IMR-90 (cell line): ENCODE measurements at regions not wholly inside any gene's neighbourhood (a gene's known extent, or its start where the extent isn't known, plus 50 kb on each side); places are given as distances from the start of the nearest gene placed in this dataset.

Source experiments
- ATAC-seq: fragments of 200-7000 bp; cut with Tn5 transposase; 2 replicates; pipeline ENCODE4 v1.9.1; 2020; ENCODE audit warnings: low read depth, mild to moderate bottlenecking, moderate library complexity
- BruUV-seq: library from RNA; stranded (reverse); fragments of 400-500 nt; replicated peaks from 2 replicates; lab custom pipeline; 2021; lab: Mats Ljungman, UMichigan
- CTCF ChIA-PET: fragments of 300-600 bp; formaldehyde crosslinking; extraction: SDS; loops from one replicate; lab custom pipeline; 2021; ENCODE audit warnings: antibody characterized with exemption; lab: Yijun Ruan, JAX
- POLR2A ChIA-PET: fragments of 300-600 bp; sonication (Branson Sonifier 250); formaldehyde crosslinking; loops from one replicate; lab custom pipeline; 2022; ENCODE audit warnings: antibody characterized with exemption; ENCODE audit not compliant: unreplicated experiment; lab: Charles Lee
- DNase-seq: peaks from one replicate; pipeline ENCODE4 v3.0.0; 2013
- H2AFZ ChIP-seq: replicated peaks from 2 replicates; pipeline ENCODE3; 2013; ENCODE audit warnings: low read length, mild to moderate bottlenecking; ENCODE audit not compliant: poor library complexity
- H2AK5ac ChIP-seq: 2 replicates; pipeline ENCODE4 v1.6.1; 2013; ENCODE audit warnings: low read depth, low read length, inconsistent platforms
- H2AK9ac ChIP-seq: replicated peaks from 2 replicates; pipeline ENCODE3; 2013; ENCODE audit warnings: mild to moderate bottlenecking, low read depth, low read length, moderate library complexity; ENCODE audit not compliant: poor library complexity
- H2BK120ac ChIP-seq: 2 replicates; pipeline ENCODE4 v1.6.1; 2013; ENCODE audit warnings: low read depth, low read length, inconsistent platforms
- H2BK15ac ChIP-seq: 3 replicates; pipeline ENCODE4 v1.6.1; 2013; ENCODE audit warnings: low read depth, low read length, inconsistent platforms
- H2BK20ac ChIP-seq: 2 replicates; pipeline ENCODE4 v1.6.1; 2013; ENCODE audit warnings: low read depth, mild to moderate bottlenecking, inconsistent platforms, low read length, moderate library complexity
- H2BK5ac ChIP-seq: 2 replicates; pipeline ENCODE4 v1.6.1; 2013; ENCODE audit warnings: mild to moderate bottlenecking, low read depth, low read length, inconsistent platforms; ENCODE audit not compliant: poor library complexity, severe bottlenecking
- H3K14ac ChIP-seq: replicated peaks from 2 replicates; pipeline ENCODE4 v1.6.1; 2013; ENCODE audit warnings: low read depth, low read length, inconsistent platforms
- H3K18ac ChIP-seq: 2 replicates; pipeline ENCODE4 v1.6.1; 2013; ENCODE audit warnings: low read depth, low read length, control low read depth
- H3K23ac ChIP-seq: 2 replicates; pipeline ENCODE4 v1.6.1; 2013; ENCODE audit warnings: low read depth, low read length, inconsistent platforms
- H3K27ac ChIP-seq: 2 replicates; pipeline ENCODE4 v1.5.1; 2013; ENCODE audit warnings: mild to moderate bottlenecking, control low read depth, low read length; ENCODE audit not compliant: insufficient read depth
- H3K27me3 ChIP-seq: 2 replicates; pipeline ENCODE4 v1.6.1; 2013; ENCODE audit warnings: low read length; ENCODE audit not compliant: control insufficient read depth, insufficient read depth
- H3K36me3 ChIP-seq: 2 replicates; pipeline ENCODE4 v1.6.1; 2013; ENCODE audit warnings: low read length, mixed read lengths; ENCODE audit not compliant: control insufficient read depth, insufficient read depth
- H3K4ac ChIP-seq: 2 replicates; pipeline ENCODE4 v1.6.1; 2013; ENCODE audit warnings: low read depth, low read length, inconsistent platforms
- H3K4me1 ChIP-seq: 2 replicates; pipeline ENCODE4 v1.6.1; 2013; ENCODE audit warnings: low read length, mixed read lengths; ENCODE audit not compliant: control insufficient read depth, insufficient read depth
- H3K4me2 ChIP-seq: 2 replicates; pipeline ENCODE4 v1.6.1; 2013; ENCODE audit warnings: low read depth, mild to moderate bottlenecking, control low read depth, low read length, moderate library complexity
- H3K4me3 ChIP-seq: 2 replicates; pipeline ENCODE4 v1.5.1; 2013; ENCODE audit warnings: low read depth, mild to moderate bottlenecking, control low read depth, low read length, moderate library complexity; ENCODE audit not compliant: insufficient read depth
- H3K56ac ChIP-seq: 2 replicates; pipeline ENCODE4 v1.6.1; 2013; ENCODE audit warnings: low read length, inconsistent platforms; ENCODE audit not compliant: insufficient read depth; ENCODE audit errors: extremely low read depth
- H3K79me1 ChIP-seq, 2 experiments: 2 replicates each; pipeline ENCODE4 v1.6.1; 2013; ENCODE audit warnings: low read length in 2 of 2, inconsistent platforms in 1 of 2, low read depth in 1 of 2
- H3K9ac ChIP-seq: 2 replicates; pipeline ENCODE4 v1.6.1; 2013; ENCODE audit warnings: low read depth, low read length, control low read depth
- H3K9me1 ChIP-seq: 2 replicates; pipeline ENCODE4 v1.6.1; 2013; ENCODE audit warnings: low read length, inconsistent platforms; ENCODE audit not compliant: insufficient read depth
- H3K9me3 ChIP-seq: 2 replicates; pipeline ENCODE4 v1.6.1; 2013; ENCODE audit warnings: low read length; ENCODE audit not compliant: control insufficient read depth, insufficient read depth
- H4K20me1 ChIP-seq: 2 replicates; pipeline ENCODE4 v1.6.1; 2013; ENCODE audit warnings: low read length, inconsistent platforms; ENCODE audit not compliant: insufficient read depth
- H4K5ac ChIP-seq: 2 replicates; pipeline ENCODE4 v1.6.1; 2013; ENCODE audit warnings: mild to moderate bottlenecking, low read depth, low read length, control low read depth
- H4K8ac ChIP-seq, 2 experiments: 2 replicates each; pipeline ENCODE4 v1.6.1; 2013; ENCODE audit warnings: low read depth in 2 of 2, low read length in 2 of 2, control low read depth in 1 of 2, inconsistent platforms in 1 of 2
- H4K91ac ChIP-seq: 2 replicates; pipeline ENCODE4 v1.6.1; 2013; ENCODE audit warnings: low read depth, low read length, inconsistent platforms; ENCODE audit not compliant: insufficient read depth
- CEBPB ChIP-seq: IDR thresholded peaks from 2 replicates; pipeline ENCODE4 v1.6.1; 2012; ENCODE audit warnings: low read depth, low read length, improper control_type of control experiment
- RCOR1 ChIP-seq: IDR thresholded peaks from 2 replicates; pipeline ENCODE4 v1.6.1; 2012; ENCODE audit warnings: mild to moderate bottlenecking, low read length, improper control_type of control experiment; ENCODE audit not compliant: insufficient replicate concordance
- WGBS, 2 experiments: methylation state at CpG; one replicate each; pipeline versions ENCODE4 v1.1.5 to v1.1.7; 2013; ENCODE audit warnings: missing lambda C conversion rate in 2 of 2; ENCODE audit not compliant: insufficient read length in 1 of 2; ENCODE audit errors: extremely low coverage in 2 of 2; 5-methylcytosine and 5-hydroxymethylcytosine counted together
- dilution Hi-C: fragments of 300-500 bp; cut with HindIII; formaldehyde crosslinking; loops from one replicate; pipeline ENCODE4 v1.14.3; 2018; ENCODE audit warnings: low sequenced_read_pairs; ENCODE audit not compliant: unreplicated experiment
- in situ Hi-C: fragments of 300-500 bp; cut with MboI; formaldehyde crosslinking; loops from 3 replicates; pipeline ENCODE4 v1.14.3; 2019; ENCODE audit warnings: low sequenced_read_pairs, inconsistent platforms, mixed read lengths
- intact Hi-C: fragments of 100-400 bp; cut with micrococcal nuclease; formaldehyde crosslinking; loops from 2 replicates; pipeline ENCODE4 v1.10.0; 2022

DNA sequence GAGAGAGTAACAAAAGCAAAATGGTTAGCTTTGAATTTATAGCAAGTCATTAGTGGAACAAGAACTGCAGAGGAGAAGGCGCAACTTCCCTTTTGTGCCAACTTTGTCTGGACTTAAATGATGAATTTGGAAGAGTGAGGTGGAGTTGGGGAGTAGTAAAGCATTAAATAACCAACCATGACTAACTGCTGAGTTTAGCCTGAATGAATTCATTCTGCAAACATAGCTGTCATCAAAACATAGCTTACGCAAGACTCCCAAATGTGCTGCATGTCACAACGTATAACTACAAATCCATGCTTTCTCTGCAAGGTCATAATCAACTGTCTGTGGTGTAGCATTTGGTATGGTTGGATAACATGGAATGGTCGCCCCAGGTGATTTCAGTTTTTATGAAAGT is 75.9 kb upstream of the RPL34 start:
- peak; percentile 49 for ATAC-seq
- Histone ChIP-seq H2BK20ac (no peak overlapping the region), H3K27me3 (peaks cover 4% of the 10 kb centered on the region; the same call in 1 of the 2 replicates), H3K4me3 (no peak overlapping the region), H3K79me1 (no peaks in the 10 kb centered on the region), H4K8ac (no peak overlapping the region), H2AFZ (no peak overlapping the region), H3K9me1 (no peaks in the 10 kb centered on the region), H3K4ac (no peak overlapping the region), H4K20me1 (no peaks in the 10 kb centered on the region), H4K5ac (no peak overlapping the region), H3K9me3 (peaks cover 3% of the 10 kb centered on the region; the same call in 1 of the 2 replicates), H4K91ac (no peak overlapping the region), H3K36me3 (no peaks in the 10 kb centered on the region), H2AK9ac (no peak overlapping the region), H3K4me1 (no peaks in the 10 kb centered on the region), H2AK5ac (no peak overlapping the region), H3K18ac (no peak overlapping the region), H3K14ac (no peak overlapping the region), H2BK5ac (no peak overlapping the region), H3K4me2 (no peak overlapping the region), H2BK15ac (no peak overlapping the region), H2BK120ac (no peak overlapping the region), H3K56ac (no peak overlapping the region), H3K9ac (no peak overlapping the region), H3K23ac (no peak overlapping the region), H3K27ac (no peak overlapping the region)
- no TSS peak for BruUV-seq
- ChIA-PET CTCF (no interaction called here), POLR2A (no interaction called here)
- no CpG with 5 or more reads among the region's 4 CpGs for WGBS, 2 experiments
- no peak for TF ChIP-seq RCOR1
- TF ChIP-seq CEBPB, result peak; percentile 83
- intact Hi-C loops, result no loop called here
- dilution Hi-C loops, result no loop called here
- in situ Hi-C loops, result no loop called here
- DNase-seq, result peak; percentile 43
